ENCODE measurements at regions not wholly inside any gene's neighbourhood (a gene's known extent, or its start where the extent isn't known, plus 50 kb on each side); places are given as distances from the start of the nearest gene placed in this dataset.

DNA sequence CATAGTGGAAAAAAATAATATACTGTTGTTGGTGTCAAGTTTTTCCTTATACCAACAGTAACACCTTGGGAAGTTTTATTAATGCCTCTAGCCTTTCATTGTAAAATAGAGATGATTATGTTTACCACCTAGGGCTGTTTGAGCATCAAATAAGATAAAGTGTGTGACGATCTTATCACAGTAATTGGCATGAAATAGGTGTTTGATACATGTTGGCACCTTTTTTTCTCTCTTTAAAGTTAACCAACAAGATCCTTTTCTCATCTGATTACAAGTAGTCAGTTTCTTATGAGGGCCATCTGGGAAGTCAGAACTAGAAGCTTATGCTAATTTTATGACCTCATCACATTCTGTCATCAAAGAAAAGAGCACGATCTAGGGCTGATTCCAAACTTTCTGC is 669.5 kb downstream of the CCSER2 start:
- TF ChIP-seq, protein P1, sequence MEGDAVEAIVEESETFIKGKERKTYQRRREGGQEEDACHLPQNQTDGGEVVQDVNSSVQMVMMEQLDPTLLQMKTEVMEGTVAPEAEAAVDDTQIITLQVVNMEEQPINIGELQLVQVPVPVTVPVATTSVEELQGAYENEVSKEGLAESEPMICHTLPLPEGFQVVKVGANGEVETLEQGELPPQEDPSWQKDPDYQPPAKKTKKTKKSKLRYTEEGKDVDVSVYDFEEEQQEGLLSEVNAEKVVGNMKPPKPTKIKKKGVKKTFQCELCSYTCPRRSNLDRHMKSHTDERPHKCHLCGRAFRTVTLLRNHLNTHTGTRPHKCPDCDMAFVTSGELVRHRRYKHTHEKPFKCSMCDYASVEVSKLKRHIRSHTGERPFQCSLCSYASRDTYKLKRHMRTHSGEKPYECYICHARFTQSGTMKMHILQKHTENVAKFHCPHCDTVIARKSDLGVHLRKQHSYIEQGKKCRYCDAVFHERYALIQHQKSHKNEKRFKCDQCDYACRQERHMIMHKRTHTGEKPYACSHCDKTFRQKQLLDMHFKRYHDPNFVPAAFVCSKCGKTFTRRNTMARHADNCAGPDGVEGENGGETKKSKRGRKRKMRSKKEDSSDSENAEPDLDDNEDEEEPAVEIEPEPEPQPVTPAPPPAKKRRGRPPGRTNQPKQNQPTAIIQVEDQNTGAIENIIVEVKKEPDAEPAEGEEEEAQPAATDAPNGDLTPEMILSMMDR (IDR thresholded peaks at IDR 0.05; ENCODE audit: low read length, missing control alignments), result no peak
- no peak for DNase-seq (ENCODE audit: low read depth)
- H3K4me3 ChIP-seq (replicated peaks; ENCODE audit: low read depth, low read length), result no peak overlapping the region

DNA sequence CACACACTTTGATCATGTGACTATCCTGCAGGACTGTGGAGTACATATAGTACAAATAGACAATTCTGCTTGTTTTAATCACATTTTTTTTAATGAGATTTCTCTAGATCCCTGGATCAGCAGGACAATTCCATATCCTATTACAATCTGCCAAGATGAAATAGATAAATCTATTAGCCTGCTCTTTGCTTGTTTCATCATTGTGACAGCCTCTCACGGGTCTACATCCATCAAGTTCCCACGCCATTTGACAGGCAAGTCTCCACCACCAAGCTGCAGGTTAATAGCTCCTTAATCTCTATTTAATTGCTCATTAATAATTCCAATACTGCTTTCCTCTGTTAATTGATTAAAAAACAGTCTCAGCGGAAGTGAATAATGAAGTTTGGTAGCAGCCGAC is 671.5 kb downstream of the CCSER2 start:
- no peak overlapping the region for H3K4me3 ChIP-seq (replicated peaks; ENCODE audit: low read depth, low read length)

DNA sequence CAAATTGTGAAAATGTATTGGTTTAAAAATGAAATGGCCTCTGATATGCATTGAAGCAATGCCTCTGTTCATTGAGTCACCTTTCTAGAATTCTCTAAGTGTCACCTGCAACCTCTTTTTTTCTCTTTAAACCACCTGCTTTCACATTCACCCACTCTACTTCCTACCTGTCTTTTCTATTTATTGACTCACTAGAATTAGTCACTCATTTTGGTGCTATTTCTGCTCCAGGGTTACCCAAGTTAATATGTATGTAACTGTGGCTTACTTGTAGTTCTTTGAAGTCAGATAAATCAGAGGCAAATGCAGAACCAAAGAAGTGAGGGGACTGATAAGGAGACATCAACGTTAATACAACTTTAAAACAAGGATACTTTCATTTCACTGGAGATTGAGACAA is 674.7 kb downstream of the CCSER2 start:
- DNase-seq (ENCODE audit: low read depth), result no peak
- no peak overlapping the region for H3K4me3 ChIP-seq (replicated peaks; ENCODE audit: low read depth, low read length)
- TF ChIP-seq, protein P1 (IDR thresholded peaks at IDR 0.05; ENCODE audit: low read length, missing control alignments), result no peak

More for the DNA sequence above, 671.5 kb downstream of the CCSER2 start:
- no peak for DNase-seq (ENCODE audit: low read depth)
- TF ChIP-seq, protein P1 (IDR thresholded peaks at IDR 0.05; ENCODE audit: low read length, missing control alignments), result no peak

DNA sequence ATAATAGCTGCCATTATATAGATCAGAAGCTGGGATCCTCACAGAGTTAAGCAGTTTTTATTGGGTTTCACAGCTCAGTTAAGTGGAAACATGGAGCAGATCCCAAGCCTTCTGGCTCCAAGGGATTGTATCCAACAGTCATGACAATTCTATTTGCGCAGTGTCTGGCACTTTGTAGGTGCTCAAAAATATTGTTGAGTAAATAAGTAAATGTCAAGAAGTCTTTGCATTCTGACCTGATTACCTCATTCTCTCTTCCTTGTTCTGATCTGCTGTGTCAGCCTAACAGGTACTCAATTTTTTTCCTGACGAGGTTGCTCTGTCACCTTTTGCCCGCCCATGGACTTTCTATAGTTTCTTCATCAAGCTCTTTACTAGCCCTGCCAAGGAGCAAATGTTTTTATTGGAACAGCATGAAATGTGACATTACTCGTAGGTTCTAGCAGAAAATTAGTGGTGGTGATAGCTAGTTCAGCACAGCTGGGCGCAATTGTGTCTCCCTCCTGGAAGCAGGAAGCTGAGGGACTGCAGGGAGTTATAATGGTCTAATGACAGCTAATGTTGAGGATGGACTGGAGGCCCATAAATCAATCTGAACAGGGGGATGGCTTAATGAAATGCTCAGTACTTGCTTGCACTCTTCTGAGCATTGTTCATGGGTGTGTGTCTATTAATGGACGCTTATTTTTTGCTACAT is 680.2 kb downstream of the CCSER2 start:
- DNase-seq (ENCODE audit: low read depth), result no peak

DNA sequence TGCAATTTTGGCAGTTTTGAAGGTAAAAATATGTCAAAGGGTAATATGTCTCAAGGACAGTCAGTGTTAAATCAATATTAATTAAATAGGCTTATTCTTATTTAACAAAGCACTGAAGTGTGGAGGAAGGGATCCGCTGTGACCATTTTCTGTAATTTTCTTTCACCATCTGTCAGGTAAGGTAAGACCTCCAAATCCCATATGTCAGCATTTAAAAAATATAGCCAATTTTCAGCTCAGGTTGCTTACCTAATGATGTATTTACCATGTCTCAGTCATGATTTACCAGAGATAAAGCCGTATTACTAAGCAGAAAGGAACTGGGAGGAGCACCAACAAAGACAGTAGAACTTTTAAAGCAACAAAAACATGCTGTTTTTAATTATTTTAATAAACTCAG is 683.9 kb downstream of the CCSER2 start:
- H3K4me3 ChIP-seq (replicated peaks; ENCODE audit: low read depth, low read length), result no peak overlapping the region
- TF ChIP-seq, protein P1 (IDR thresholded peaks at IDR 0.05; ENCODE audit: low read length, missing control alignments), result no peak
- DNase-seq (ENCODE audit: low read depth), result no peak

More for the DNA sequence above, 680.2 kb downstream of the CCSER2 start:
- TF ChIP-seq, protein P1 (IDR thresholded peaks at IDR 0.05; ENCODE audit: low read length, missing control alignments), result no peak
- H3K4me3 ChIP-seq (replicated peaks; ENCODE audit: low read depth, low read length), result no peak overlapping the region

DNA sequence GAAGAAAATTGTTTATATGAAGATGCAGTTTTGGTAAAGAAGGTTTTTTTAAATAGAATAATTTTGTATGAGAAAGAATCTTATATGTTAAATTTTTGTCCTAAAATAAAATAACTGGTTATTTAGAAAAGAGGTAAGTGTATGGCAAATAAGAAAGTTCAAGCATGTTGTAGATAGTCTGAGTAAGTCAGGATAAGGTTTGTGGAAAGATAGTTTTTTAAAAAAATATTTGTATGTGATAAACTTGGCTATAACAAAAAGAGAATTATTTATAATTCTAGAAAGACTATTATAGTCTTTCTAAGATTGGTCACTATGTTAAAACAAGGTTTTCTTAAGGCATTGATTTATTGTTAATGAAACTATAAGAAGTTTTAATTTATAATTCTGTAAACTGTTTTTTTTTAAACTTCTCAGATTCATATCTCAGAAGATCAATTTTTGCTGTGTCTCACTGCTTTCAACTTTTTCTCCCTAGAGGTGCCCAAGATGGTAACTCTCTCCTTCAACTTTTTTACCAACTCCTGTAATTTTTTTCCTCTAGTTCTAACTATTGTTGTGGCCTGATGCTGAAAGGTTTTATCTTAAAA is 698.6 kb downstream of the CCSER2 start:
- TF ChIP-seq, protein P1 (IDR thresholded peaks at IDR 0.05; ENCODE audit: low read length, missing control alignments), result no peak
- no peak for DNase-seq (ENCODE audit: low read depth)
- H3K4me3 ChIP-seq (replicated peaks; ENCODE audit: low read depth, low read length), result no peak overlapping the region

DNA sequence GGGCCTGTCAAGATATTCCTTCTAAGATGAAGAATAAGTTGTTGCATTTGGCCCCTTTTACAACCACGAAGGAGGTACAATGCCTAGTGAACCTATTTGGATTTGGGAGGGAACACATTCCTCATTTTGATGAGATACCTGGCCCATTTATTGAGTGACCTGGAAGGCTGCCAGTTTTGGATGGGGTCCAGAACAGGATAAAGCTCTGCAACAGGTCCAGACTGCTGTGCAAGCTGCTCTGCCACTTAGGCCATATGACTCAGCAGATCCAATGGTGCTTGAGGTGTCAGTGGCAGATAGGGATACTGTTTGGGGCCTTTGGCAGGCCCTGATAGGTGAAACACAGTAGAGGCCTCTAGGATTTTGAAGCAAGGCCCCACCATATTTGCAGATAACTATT is 704.6 kb downstream of the CCSER2 start:
- TF ChIP-seq, protein P1 (IDR thresholded peaks at IDR 0.05; ENCODE audit: low read length, missing control alignments), result no peak
- no peak for DNase-seq (ENCODE audit: low read depth)
- H3K4me3 ChIP-seq (replicated peaks; ENCODE audit: low read depth, low read length), result no peak overlapping the region

Data from fibroblast of pulmonary artery (primary cell).